ENCODE measurements at regions not wholly inside any gene's neighbourhood (a gene's known extent, or its start where the extent isn't known, plus 50 kb on each side); places are given as distances from the start of the nearest gene placed in this dataset.

GRCh38 chr5:124796495-124796894 is 50.1 kb upstream of the ZNF608 start:
- ATAC-seq: no peak
- no peak for DNase-seq
- intact Hi-C loops (cut with DNase I, micrococcal nuclease): no loop called here

GRCh38 chr5:124797665-124798087 is 51.2 kb upstream of the ZNF608 start:
- no peak for ATAC-seq
- intact Hi-C loops (cut with DNase I, micrococcal nuclease): no loop called here

GRCh38 chr5:124798890-124799289 is 52.5 kb upstream of the ZNF608 start:
- intact Hi-C loops (cut with DNase I, micrococcal nuclease): no loop called here
- DNase-seq (no peak), ATAC-seq (no peak)

More at GRCh38 chr5:124797665-124798087, 51.2 kb upstream of the ZNF608 start:
- no peak for DNase-seq

- DNase-seq (no peak), ATAC-seq (no peak)
- intact Hi-C loops (cut with DNase I, micrococcal nuclease): no loop called here
These were observed 55.1 kb upstream of the ZNF608 start for GRCh38 chr5:124801551-124801950.

- intact Hi-C loops (cut with DNase I, micrococcal nuclease): no loop called here
- DNase-seq (no peak), ATAC-seq (no peak)
These were observed 57.3 kb upstream of the ZNF608 start for GRCh38 chr5:124803617-124804323.

GRCh38 chr5:124806026-124806372 is 59.6 kb upstream of the ZNF608 start:
- no peak for DNase-seq
- intact Hi-C loops (cut with DNase I, micrococcal nuclease): no loop called here
- no peak for ATAC-seq

GRCh38 chr5:124806373-124807077 is 60.1 kb upstream of the ZNF608 start:
- intact Hi-C loops (cut with DNase I, micrococcal nuclease): no loop called here
- peak; percentile 95 for ATAC-seq

GRCh38 chr5:124808842-124809268 is 62.4 kb upstream of the ZNF608 start:
- intact Hi-C loops (cut with DNase I, micrococcal nuclease): no loop called here
- no peak for DNase-seq
- no peak for ATAC-seq

More at GRCh38 chr5:124806373-124807077, 60.1 kb upstream of the ZNF608 start:
- DNase-seq: peak; percentile 82 to 90

- DNase-seq (no peak), ATAC-seq (no peak)
- intact Hi-C loops (cut with DNase I, micrococcal nuclease): no loop called here
These were observed 64.1 kb upstream of the ZNF608 start for GRCh38 chr5:124810396-124811006.

- no peak for DNase-seq
- intact Hi-C loops (cut with DNase I, micrococcal nuclease): no loop called here
- ATAC-seq: peak; percentile 76
These were observed 66.4 kb upstream of the ZNF608 start for GRCh38 chr5:124812771-124813358.

- DNase-seq: no peak
- intact Hi-C loops (cut with DNase I, micrococcal nuclease): no loop called here
- ATAC-seq: no peak
These were observed 69.9 kb upstream of the ZNF608 start for GRCh38 chr5:124816381-124816780.

- no peak for ATAC-seq
- no peak for DNase-seq
- intact Hi-C loops (cut with DNase I, micrococcal nuclease): no loop called here
These were observed 72.8 kb upstream of the ZNF608 start for GRCh38 chr5:124819201-124819600.

- no peak for DNase-seq
- intact Hi-C loops (cut with DNase I, micrococcal nuclease): no loop called here
- ATAC-seq: peak; percentile 90
These were observed 76.2 kb upstream of the ZNF608 start for GRCh38 chr5:124822647-124823046.

GRCh38 chr5:124823380-124823779 is 76.9 kb upstream of the ZNF608 start:
- ATAC-seq (no peak), DNase-seq (no peak)
- intact Hi-C loops (cut with DNase I, micrococcal nuclease): no loop called here

- intact Hi-C loops (cut with DNase I, micrococcal nuclease): no loop called here
- DNase-seq (no peak), ATAC-seq (peak; percentile 42)
These were observed 78.3 kb upstream of the ZNF608 start for GRCh38 chr5:124824637-124825158.

- DNase-seq (peak in 1 of 2 donors; percentile 12), ATAC-seq (no peak)
- intact Hi-C loops (cut with DNase I, micrococcal nuclease): no loop called here
These were observed 79.0 kb upstream of the ZNF608 start for GRCh38 chr5:124825250-124825982.

- intact Hi-C loops (cut with DNase I, micrococcal nuclease): no loop called here
- DNase-seq (no peak), ATAC-seq (no peak)
These were observed 79.5 kb upstream of the ZNF608 start for GRCh38 chr5:124825983-124826337.

- no peak for ATAC-seq
- intact Hi-C loops (cut with DNase I, micrococcal nuclease): no loop called here
- no peak for DNase-seq
These were observed 82.3 kb upstream of the ZNF608 start for GRCh38 chr5:124828731-124829234.

All from left colon (tissue), 2 donors.